NCI-H187 treated with DMSO at 0.1 percent for 48 hours (cell line): ENCODE measurements at regions not wholly inside any gene's neighbourhood (a gene's known extent, or its start where the extent isn't known, plus 50 kb on each side); places are given as distances from the start of the nearest gene placed in this dataset.
A peak's percentile ranks its signal among the peaks of the same experiment; 100 is the strongest.

Experiments
- DNase-seq: peaks from one replicate; lab custom pipeline; 2025; lab: John Stamatoyannopoulos, UW

DNA sequence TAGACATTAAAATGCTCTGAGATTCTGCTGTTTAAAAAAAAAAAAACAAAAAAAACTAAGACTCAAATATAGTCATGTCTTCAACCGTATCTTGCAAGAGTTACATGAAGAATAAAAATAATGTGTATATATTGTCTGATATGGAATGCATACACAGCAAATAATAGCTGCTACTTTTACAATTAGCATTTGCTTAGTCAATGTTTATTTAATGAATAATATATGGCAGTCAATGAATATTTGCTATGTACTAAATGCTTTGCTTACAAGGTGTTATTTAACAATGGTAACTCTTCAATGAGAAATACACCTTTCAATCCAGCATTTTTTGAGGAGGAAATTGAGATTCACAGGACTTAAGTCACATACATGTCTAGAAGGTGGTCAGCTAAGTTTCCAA, 718.8 kb upstream of the SOX9 start:
- DNase-seq = no peak

DNA sequence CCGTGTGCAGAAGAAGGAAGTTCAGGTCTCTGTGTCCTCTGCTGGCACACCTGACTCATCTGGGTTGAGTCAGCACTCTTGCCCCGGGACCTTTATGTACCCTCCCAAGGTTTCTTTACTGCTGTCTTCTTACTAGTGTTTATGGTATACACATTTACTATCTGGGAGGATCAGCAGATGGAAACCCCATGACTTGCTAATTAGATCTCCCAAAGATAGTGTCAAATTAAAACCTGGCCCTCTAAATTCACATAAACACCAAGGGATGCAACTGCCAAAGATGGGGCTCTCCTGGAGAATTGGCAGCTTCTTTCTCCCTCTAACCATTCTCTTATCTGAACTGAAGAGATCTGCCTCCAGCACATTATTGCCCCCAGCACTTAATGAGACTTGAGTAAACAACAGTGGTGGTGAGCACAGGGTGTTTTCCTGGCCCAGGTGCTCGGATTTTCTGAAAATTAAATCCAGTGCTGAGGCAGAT, 718.1 kb upstream of the SOX9 start:
- no peak for DNase-seq

DNA sequence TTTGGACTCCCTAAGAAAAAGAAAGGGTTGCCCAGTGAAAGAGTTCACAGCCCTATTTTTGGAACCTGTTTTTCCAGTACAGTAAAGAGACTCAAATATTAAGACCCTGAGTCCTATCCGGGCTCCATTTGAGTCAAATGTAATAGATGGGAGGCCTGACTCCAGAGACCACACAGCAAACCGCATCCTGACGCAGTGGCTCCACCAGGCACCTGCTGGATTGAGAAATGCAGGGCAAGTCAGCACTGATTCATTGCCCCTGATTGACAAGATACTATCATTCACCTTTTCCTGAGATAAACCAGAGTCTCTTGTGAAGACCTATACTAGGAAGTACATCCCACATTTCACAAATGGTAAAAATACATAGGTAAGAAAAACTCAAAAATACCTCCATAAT, 715.7 kb upstream of the SOX9 start:
- DNase-seq = no peak

DNA sequence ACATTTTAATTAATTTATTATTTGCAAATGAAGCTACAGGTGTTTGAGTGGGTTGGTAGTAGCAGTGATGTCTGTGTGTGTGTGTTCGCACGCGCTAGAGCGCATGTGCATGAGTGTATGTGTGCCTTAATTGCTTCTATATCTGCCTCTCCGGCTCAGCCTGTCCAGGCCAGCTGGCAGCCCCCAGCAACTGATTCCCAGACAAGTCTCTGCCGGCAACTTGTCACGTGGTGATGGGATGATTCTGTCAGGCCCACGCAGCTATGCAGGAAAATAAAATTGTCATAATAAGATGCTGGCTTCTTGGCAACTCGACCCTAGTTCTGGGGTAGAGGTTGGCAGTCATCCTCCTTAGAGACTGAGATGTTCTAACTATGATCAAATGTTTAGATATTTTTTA, 712.8 kb upstream of the SOX9 start:
- no peak for DNase-seq

DNA sequence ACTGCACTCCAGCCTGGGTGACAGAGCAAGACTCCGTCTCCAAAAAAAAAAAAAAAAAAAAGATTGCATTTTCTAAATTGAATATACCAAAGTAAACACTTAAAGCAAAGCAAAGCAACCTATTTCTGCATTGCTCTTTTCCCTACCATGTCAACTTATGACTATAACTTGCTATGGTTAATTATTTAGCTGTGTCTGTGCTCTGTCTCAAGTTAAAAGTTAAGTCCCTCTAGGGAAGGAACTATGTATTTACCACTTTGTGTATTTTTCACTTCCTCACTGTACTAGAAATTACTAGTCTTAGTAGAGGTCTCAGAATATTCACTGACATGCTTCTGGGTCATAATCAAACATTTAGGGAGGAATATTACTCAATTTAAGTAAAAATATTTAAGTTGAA, 711.7 kb upstream of the SOX9 start:
- DNase-seq = no peak

DNA sequence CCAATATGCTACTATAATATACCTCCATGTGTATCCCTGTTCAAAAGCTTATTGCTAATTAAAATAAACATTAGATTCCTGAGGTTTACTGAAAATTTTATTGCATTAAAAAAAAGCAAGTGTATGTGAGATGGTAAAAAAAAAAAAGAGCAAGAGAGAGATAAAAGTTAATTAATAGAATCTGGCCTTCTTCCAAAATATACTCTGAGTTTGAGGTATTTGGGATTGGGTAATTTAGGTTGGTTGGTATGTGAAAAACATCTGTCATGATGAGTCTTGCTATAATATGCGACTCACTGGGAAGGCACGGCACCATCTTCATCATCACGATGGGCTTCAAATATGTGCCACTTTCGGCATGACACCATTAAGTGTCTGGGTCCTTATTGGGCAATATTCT, 711.1 kb upstream of the SOX9 start:
- DNase-seq = no peak

DNA sequence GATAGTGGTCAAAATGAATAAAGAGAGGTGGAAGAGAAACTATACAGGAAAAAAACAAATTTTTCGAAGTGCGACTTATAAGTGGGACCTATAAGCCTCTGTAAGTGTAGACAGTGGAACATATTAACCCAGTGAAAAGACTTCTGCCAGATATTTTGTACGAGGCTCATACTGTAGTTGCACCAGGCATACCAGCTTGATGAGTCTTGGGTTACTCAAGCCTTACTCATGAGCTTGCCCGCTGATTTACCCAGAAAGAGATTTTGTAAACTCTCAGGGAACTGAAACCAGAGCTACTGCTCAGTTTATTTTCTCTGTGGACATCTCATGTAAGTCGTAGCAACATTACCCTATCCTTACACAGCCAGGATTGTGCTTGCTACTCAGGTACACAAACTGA, 708.0 kb upstream of the SOX9 start:
- no peak for DNase-seq

DNA sequence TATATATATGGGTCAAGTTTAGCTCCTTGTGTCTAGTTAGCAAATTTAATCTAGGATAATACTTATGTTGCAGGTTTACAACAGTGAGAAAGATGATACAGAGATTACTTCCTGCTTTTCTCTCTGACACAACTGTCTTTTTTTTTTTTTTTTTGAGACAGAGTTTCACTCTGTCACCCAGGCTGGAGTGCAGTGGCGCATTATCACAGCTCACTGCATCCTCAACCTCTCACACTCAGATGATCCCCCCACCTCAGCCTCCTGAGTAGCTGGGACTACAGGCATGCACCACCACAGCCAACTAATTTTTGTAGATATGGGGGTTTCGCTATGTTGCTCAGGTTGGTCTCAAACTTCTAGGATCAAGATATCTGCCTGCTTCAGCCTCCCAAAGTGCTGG, 706.9 kb upstream of the SOX9 start:
- DNase-seq = no peak

DNA sequence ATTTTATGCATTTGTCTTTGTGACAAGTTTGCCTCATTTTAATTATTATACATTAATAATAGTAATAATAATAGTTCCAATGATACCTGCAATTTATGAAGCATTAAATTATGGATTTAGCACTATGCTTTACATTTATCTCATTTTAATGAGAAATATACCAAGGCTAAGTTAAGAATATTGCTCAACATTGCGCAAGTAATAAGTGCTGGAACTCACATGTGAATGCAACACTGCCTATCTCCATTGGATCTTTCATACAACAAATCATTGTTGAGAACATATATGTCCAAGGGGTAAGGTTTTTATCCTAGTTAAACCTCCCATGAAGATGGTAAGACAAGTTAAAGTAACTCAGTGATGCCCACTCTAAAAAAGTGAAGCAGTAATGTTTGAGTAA, 703.7 kb upstream of the SOX9 start:
- no peak for DNase-seq

DNA sequence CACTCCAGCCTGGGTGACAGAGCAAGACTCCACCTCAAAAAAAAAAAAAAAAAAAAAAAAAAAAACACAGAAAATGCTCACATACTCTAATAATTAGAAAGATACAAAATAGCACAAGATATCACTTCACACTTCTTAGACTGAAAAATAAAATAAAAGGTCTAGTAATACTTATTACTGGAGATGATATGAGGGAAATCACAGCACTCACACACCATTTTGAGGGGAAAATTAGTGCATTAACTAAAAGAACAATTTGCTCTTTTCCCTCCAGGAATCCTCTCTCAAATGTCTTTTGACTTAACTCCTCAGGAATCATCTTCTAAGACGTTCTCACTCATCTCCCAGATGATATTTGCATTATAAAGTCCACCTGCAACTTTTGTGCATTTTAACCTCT, 697.9 kb upstream of the SOX9 start:
- no peak for DNase-seq

DNA sequence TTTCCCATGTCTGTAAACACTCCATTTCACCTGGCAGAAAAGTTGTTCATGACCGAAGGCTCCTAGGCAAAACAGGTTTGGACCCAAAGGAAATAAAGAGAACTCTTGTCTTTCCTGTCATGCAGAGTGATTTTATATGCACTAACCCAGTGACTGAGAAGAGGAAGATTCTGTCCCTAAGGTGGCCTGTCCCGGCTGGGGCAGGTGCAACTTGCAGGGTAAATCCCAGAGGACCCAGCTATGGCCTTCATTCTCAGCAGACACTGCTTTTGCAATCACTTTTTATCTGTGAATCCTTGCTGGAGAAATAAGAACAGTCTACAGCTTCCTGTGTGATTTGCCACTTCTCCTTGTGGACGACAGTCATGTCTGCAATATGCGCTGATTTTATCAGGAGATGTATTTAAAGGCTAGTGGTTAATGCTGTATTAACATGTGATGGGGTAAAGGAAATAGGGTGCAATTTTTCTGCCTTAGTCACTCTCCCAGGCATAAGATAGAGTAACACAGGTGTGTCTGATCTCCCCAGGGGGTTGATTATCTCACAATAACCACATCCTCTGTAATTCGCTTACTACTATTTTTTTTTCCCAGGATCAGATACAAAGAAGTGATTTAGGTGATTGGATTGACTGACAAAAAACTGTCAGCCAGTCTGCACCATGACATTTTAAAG, 696.8 kb upstream of the SOX9 start:
- DNase-seq = peak; percentile 37

DNA sequence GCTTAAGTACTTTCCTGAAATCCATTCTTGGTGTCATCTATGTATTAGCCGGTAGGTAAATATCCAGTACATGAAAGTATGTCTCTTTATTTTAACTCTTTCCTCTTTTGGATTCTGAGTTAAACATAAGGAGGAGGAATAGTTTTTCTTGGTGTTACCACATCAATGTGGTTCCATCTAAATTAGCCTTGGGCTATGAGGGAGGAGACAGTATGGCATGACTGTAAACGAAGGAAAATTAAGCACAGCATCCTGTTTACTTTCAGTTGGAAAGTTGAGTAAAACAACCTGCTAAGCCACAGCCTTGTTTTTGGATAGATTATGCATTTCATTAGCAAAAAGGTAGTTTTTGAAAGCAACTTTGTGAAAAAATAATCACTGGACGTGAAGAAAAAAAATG, 693.0 kb upstream of the SOX9 start:
- no peak for DNase-seq

DNA sequence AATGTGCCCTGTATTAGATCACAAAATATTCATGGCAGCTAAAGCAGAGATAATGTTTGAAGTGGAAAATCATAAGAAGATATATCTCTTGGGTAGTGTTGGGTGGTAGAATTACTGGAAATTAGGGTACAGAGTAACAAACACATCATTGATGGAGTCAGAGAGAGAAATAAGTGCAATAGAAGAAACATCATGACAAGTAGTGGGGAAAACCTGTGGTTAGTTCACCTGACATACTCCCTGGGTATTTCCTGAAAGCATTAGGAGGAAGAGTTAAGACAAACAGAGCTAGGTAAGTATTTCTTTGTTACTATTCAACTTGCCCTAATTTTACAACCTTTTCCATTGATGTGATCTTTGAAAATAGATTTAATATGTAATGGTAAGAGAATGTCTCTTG, 691.9 kb upstream of the SOX9 start:
- DNase-seq = no peak

DNA sequence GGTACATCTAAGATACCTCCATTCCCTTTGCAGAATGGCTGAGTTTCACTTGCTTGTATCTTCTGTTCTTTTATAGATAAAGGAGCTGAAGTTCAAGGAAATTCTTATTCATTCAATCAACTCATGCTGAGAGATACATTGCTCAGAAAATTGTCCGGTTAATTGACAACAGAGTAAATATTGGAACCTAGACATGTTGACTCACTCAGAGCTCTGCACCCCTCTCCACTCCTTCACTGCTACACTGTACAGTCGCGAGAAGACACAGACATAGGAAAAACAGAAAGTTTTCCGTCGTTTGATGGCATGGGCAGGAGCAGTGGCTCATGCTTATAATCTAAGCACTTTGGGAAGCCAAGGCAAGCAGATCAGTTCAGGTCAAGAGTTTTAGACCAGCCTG, 690.5 kb upstream of the SOX9 start:
- no peak for DNase-seq

DNA sequence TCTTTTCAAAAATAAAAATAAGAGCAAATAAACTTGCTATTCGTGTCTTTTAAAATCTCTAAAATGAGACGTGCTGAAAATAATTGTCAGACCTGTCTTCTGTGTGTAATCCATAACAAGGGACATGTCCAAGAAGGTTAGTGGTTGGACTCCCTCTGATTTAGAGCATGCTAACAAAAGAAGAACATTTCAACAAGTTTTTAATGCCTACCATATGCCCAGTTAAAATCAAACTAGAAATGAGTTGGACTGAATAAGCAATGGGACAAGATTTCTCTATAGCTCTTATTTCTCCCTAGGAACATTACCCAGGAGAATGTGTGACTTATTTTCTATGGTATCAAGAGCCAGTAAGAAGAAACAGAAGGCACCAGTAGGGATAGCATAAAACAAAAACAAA, 689.7 kb upstream of the SOX9 start:
- no peak for DNase-seq

DNA sequence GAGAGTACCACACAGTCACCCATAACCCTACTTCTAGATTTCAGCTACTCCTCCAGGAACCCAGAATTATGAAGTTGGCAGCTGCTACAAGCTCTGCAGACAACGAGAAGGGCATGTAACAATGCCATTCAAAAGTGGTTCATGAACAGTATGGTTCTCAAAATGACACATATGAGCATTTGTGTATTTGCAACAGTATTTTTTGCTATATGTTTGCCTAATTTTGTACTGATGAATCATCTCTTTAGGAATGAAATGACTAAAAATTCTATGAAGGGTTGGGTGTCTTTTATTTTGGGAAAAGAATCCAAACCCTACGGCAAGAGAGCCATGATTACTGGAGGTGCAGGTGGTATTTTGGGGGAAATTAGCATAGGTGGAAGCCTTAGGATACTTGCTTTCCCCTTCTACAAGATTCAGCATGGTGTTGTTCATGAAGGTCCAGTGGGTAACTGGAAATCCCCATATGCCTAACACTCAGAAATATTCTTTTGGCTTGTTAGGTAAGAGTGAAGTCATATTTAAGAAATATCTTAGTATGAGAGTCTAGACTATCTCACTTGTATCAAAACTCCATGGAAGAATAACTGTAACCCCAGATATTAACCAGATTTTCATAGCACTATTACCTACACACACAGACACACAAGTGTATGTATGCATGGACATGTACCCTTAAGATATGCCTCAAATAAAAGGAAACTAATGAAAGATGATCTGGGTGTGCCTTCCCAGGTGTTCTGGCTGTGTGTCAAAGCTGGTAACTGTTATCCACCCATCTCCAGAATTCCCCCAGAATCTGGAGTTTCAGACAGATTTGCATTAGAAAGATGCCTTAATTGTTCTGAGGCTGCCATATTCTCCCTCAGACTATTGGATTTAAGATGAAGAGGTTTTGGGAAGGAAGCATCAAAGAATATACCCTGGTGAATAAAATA, 688.2 kb upstream of the SOX9 start:
- no peak for DNase-seq

DNA sequence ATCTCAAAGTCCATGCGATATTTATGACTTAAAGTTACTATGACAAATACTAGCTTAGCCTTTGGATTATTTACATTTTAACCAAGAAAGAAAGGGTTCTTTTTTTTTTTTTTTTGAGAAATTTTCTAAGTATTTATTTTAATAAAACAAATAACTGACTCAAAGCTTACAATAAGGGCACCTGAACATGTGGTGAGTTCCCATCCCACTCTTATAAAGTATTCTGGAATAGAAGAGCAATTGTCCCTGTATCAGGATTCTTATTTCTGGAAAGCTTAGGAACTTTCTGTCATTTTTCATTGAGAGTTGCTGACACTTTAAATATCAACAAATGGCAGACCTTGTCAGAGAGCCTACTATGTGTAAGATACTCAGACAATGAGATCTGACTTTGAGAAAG, 686.1 kb upstream of the SOX9 start:
- DNase-seq = no peak

DNA sequence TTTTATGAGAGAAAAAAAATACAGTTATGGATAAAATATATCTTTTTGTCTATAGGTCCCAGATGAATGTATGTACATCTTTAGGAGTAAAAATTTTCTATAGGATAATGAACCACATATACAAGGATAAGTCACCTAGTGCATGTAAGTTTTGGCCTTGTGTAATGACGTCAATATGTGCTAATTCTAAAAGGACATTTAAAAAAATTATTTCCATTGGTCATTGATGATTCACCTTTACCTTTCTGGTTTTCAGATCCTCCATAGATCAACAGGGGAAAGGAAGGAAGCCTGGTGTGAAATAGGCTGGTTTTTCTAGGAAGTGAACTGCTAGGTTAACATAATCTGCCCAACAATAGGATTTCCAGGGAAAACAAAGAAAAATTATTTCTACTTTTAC, 684.3 kb upstream of the SOX9 start:
- no peak for DNase-seq

DNA sequence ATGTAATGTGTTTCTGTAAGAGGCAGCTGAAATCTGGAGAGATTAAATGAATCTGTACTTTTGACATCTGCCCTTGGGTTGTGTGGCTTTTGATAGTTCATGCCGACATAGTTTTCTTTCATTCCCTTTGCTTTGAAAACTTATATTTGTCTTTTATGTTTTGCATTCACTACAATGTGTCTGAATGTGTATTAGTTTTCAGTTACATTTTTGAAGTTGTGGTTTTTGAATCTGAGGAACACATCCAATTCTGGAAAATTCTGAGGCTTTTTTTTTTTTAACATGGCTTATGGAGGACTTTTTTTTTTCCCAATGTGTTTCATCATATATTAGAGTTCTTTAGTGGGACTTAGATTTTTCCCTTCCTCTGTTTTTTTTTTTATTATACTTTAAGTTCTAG, 683.7 kb upstream of the SOX9 start:
- DNase-seq = no peak

DNA sequence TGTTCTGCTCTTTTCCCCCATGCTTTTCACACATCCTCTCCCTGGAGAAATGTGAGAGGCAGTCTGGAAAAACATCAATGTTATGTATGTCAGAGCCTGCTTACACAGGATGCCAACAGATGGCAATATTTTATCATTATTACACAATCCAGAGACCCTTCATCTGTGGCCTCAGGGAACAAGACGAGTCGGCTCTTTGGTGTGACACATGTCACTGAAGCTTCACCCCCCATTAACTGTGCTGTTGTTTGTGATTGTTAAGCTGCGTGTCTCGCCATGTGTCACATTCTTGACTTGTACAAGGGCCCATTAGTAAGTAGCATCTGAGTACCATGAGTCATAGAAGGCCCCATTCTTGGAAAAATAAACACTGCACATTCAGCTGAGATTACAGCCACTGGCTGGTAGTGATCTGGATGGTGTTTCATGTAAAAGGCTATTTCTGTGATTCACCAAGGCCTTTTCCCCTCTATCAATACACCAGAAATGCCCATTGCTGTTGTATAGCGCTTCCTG, 682.1 kb upstream of the SOX9 start:
- DNase-seq = peak; percentile 89

DNA sequence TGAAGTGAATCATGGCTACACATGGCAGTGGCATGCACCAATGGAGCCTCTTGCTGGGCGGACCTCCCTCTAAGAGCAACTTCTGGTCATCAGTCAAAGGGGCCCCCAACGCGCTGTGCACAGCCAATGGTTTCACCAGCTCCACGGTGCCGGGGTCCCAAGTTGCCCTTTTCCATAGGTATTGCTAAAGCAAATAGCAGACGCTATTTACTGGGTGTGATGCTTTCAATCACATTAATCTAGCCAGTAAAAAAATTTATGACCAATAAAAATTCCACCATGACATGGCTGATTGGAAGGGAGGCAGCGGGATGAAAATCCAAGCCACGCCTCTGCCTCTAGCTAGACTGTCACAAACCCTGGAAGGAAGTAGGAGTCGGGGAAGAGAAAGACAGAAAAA, 680.3 kb upstream of the SOX9 start:
- no peak for DNase-seq

DNA sequence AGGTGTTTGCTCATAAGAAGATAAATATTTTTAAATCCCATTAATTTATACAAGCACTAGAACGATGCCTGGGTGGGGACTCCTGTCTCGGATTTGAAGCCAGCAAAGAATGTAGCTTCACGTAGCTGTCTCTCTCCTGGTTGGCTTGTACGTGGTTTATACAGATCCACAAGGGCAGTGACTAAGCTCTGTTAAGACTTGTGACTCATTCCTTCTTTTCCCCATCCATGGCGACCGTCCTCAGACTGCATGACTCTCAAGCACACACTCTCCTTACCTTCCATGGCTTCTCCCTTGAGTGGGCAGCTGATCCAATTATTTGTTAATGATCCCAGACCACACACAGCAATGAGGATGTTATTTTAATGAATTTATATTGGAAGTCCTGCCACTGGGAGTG, 679.7 kb upstream of the SOX9 start:
- DNase-seq = no peak

DNA sequence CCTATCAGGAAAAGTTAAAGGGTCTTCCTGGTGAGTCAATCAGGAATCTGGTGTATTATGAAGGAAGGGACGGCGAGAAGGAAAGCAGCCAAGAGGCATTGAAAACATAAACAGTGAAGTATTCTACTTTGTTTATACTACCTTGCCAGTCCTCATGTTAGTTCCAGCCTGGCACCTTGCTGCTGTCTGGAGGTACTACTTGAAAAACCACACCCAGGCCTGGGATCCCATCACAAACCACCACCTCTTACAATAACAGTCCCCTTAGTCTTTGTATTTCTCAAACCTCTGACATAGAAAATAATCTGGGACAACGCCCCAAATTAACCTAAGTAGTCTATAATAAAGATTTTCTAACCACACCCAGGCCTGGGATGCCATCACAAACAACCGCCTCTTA, 676.7 kb upstream of the SOX9 start:
- no peak for DNase-seq
